ENCODE measurements at regions not wholly inside any gene's neighbourhood (a gene's known extent, or its start where the extent isn't known, plus 50 kb on each side); places are given as distances from the start of the nearest gene placed in this dataset.

GRCh38 chr12:126312457-126312856 is 1247.2 kb downstream of the AACS start:
- DNase-seq (ENCODE audit: low read depth in 4 of 4, low spot score in 3 of 4): no peak

GRCh38 chr12:126316411-126316810 is 1251.2 kb downstream of the AACS start:
- DNase-seq (ENCODE audit: low read depth in 4 of 4, low spot score in 3 of 4): no peak

GRCh38 chr12:126337556-126338441 is 1272.6 kb downstream of the AACS start:
- DNase-seq (ENCODE audit: low read depth in 4 of 4, low spot score in 3 of 4): no peak

GRCh38 chr12:126342866-126343265 is 1277.6 kb downstream of the AACS start:
- DNase-seq (ENCODE audit: low read depth in 4 of 4, low spot score in 3 of 4): no peak

GRCh38 chr12:126343321-126343720 is 1278.1 kb downstream of the AACS start:
- DNase-seq (ENCODE audit: low read depth in 4 of 4, low spot score in 3 of 4): no peak

GRCh38 chr12:126346087-126346486 is 1280.9 kb downstream of the AACS start:
- DNase-seq (ENCODE audit: low read depth in 4 of 4, low spot score in 3 of 4): no peak

- DNase-seq (ENCODE audit: low read depth in 4 of 4, low spot score in 3 of 4): no peak
Observed at GRCh38 chr12:126347421-126347820, 1282.2 kb downstream of the AACS start.

- no peak for DNase-seq (ENCODE audit: low read depth in 4 of 4, low spot score in 3 of 4)
Observed at GRCh38 chr12:126349383-126349782, 1284.1 kb downstream of the AACS start.

- no peak for DNase-seq (ENCODE audit: low read depth in 4 of 4, low spot score in 3 of 4)
Observed at GRCh38 chr12:126353604-126354003, 1288.4 kb downstream of the AACS start.

- no peak for DNase-seq (ENCODE audit: low read depth in 4 of 4, low spot score in 3 of 4)
Observed at GRCh38 chr12:126354633-126355032, 1289.4 kb downstream of the AACS start.

GRCh38 chr12:126355346-126355745 is 1290.1 kb downstream of the AACS start:
- DNase-seq (ENCODE audit: low read depth in 4 of 4, low spot score in 3 of 4): no peak

GRCh38 chr12:126358806-126359205 is 1293.6 kb downstream of the AACS start:
- no peak for DNase-seq (ENCODE audit: low read depth in 4 of 4, low spot score in 3 of 4)

- DNase-seq (ENCODE audit: low read depth in 4 of 4, low spot score in 3 of 4): no peak
Observed at GRCh38 chr12:126359216-126359615, 1294.0 kb downstream of the AACS start.

GRCh38 chr12:126361804-126362203 is 1296.6 kb downstream of the AACS start:
- no peak for DNase-seq (ENCODE audit: low read depth in 4 of 4, low spot score in 3 of 4)

GRCh38 chr12:126362493-126362892 is 1297.3 kb downstream of the AACS start:
- no peak for DNase-seq (ENCODE audit: low read depth in 4 of 4, low spot score in 3 of 4)

GRCh38 chr12:126362964-126363363 is 1297.7 kb downstream of the AACS start:
- DNase-seq (ENCODE audit: low read depth in 4 of 4, low spot score in 3 of 4): no peak

- no peak for DNase-seq (ENCODE audit: low read depth in 4 of 4, low spot score in 3 of 4)
Observed at GRCh38 chr12:126369487-126370463, 1304.5 kb downstream of the AACS start.

- DNase-seq (ENCODE audit: low read depth in 4 of 4, low spot score in 3 of 4): no peak
Observed at GRCh38 chr12:126383506-126383905, 1318.3 kb downstream of the AACS start.

- DNase-seq (ENCODE audit: low read depth in 4 of 4, low spot score in 3 of 4): no peak
Observed at GRCh38 chr12:126384026-126384564, 1318.9 kb downstream of the AACS start.

GRCh38 chr12:126385785-126386184 is 1320.5 kb downstream of the AACS start:
- no peak for DNase-seq (ENCODE audit: low read depth in 4 of 4, low spot score in 3 of 4)

- no peak for DNase-seq (ENCODE audit: low read depth in 4 of 4, low spot score in 3 of 4)
Observed at GRCh38 chr12:126389220-126389841, 1324.1 kb downstream of the AACS start.

All from right renal pelvis (tissue), 4 donors.